HEK293T (cell line): ENCODE measurements at regions not wholly inside any gene's neighbourhood (a gene's known extent, or its start where the extent isn't known, plus 50 kb on each side); places are given as distances from the start of the nearest gene placed in this dataset.

Experiments used
- ARNT ChIP-seq: fragments of 450-650 bp; IDR thresholded peaks from 2 replicates; pipeline ENCODE4 v1.6.1; 2017; ENCODE audit warnings: mild to moderate bottlenecking
- BHLHE40 ChIP-seq: fragments of 450-650 bp; IDR thresholded peaks from 2 replicates; pipeline ENCODE4 v1.6.1; 2016; ENCODE audit warnings: mild to moderate bottlenecking, moderate library complexity, borderline replicate concordance
- CTBP1 ChIP-seq: fragments of 450-650 bp; IDR thresholded peaks from 2 replicates; pipeline ENCODE4 v1.6.1; 2016; ENCODE audit warnings: borderline replicate concordance
- FOXA1 ChIP-seq: fragments of 450-650 bp; IDR thresholded peaks from 2 replicates; pipeline ENCODE4 v1.6.1; 2016; ENCODE audit warnings: mild to moderate bottlenecking
- FOXM1 ChIP-seq: fragments of 450-650 bp; IDR thresholded peaks from 2 replicates; pipeline ENCODE4 v1.6.1; 2017; ENCODE audit warnings: mild to moderate bottlenecking, borderline replicate concordance
- HDGF ChIP-seq: fragments of 450-650 bp; IDR thresholded peaks from 2 replicates; pipeline ENCODE4 v1.6.1; 2017; ENCODE audit warnings: antibody characterized with exemption, borderline replicate concordance
- NFRKB ChIP-seq: fragments of 450-650 bp; IDR thresholded peaks from 2 replicates; pipeline ENCODE4 v1.6.1; 2016; ENCODE audit warnings: mild to moderate bottlenecking, moderate library complexity
- PKNOX1 ChIP-seq: fragments of 450-650 bp; IDR thresholded peaks from 2 replicates; pipeline ENCODE4 v1.6.1; 2016
- SP1 ChIP-seq: fragments of 450-650 bp; IDR thresholded peaks from 2 replicates; pipeline ENCODE4 v1.6.1; 2017
- SUZ12 ChIP-seq: fragments of 450-650 bp; IDR thresholded peaks from 2 replicates; pipeline ENCODE4 v1.6.1; 2016; ENCODE audit warnings: mild to moderate bottlenecking
- TARDBP ChIP-seq: fragments of 450-650 bp; IDR thresholded peaks from 2 replicates; pipeline ENCODE4 v1.6.1; 2016
- ZNF384 ChIP-seq: fragments of 450-650 bp; IDR thresholded peaks from 2 replicates; pipeline ENCODE4 v1.6.1; 2016

GRCh38 chr3:163753033-163753432, 1325.3 kb downstream of the SI start:
- TF ChIP-seq ZNF384, result no peak
- no peak for TF ChIP-seq NFRKB
- TF ChIP-seq FOXM1, result no peak
- TF ChIP-seq ARNT, result no peak
- TF ChIP-seq SUZ12, result no peak
- no peak for TF ChIP-seq FOXA1
- TF ChIP-seq TARDBP, result no peak
- no peak for TF ChIP-seq BHLHE40
- no peak for TF ChIP-seq PKNOX1
- TF ChIP-seq CTBP1, result no peak
- no peak for TF ChIP-seq SP1
- no peak for TF ChIP-seq HDGF
